ENCODE measurements at regions not wholly inside any gene's neighbourhood (a gene's known extent, or its start where the extent isn't known, plus 50 kb on each side); places are given as distances from the start of the nearest gene placed in this dataset.
"Not testable (repeated sequence)": the region's sequence is repeated elsewhere in the genome, so short reads cannot be mapped to it uniquely, and the experiment has no call there.

- no peaks in the 10 kb centered on the region for H3K9me3 ChIP-seq (ENCODE audit: low read length)
- no peaks in the 10 kb centered on the region for H3K4me1 ChIP-seq (ENCODE audit: insufficient read depth, low read length)
- Mint-ChIP-seq H3K27ac (no peak overlapping the region), H3K36me3 (no peaks in the 10 kb centered on the region), H3K4me1 (no peaks in the 10 kb centered on the region), H3K4me3 (no peak overlapping the region), H3K27me3 (peaks cover 15 to 16% of the 10 kb centered on the region in 2 donors), H3K9me3 (no peaks in the 10 kb centered on the region)
- H3K27ac ChIP-seq (ENCODE audit: low read depth, low read length): no peak overlapping the region
- H3K27me3 ChIP-seq (ENCODE audit: insufficient read depth, low read length, poor library complexity, severe bottlenecking): no peaks in the 10 kb centered on the region
- ChIA-PET CTCF (interaction anchor here (0.7 kb wide), 1 partner anchor 193 kb away, joined by 5 read pairs; no protein-coding TSS in a partner anchor), POLR2A (interaction anchor here (0.7 kb wide), 1 partner anchor 22 kb away, joined by 4 read pairs; no protein-coding TSS in a partner anchor)
- H3K4me3 ChIP-seq (ENCODE audit: low read length): no peak overlapping the region
- no peak for DNase-seq
- no peaks in the 10 kb centered on the region for H3K36me3 ChIP-seq (ENCODE audit: insufficient read depth, low read length)
Measured at GRCh38 chr1:8239039-8239305, 78.9 kb upstream of the SLC45A1 start.

- Histone ChIP-seq H3K36me3 (ENCODE audit: insufficient read depth, low read length) (no peaks in the 10 kb centered on the region), H3K27ac (ENCODE audit: low read depth, low read length) (no peak overlapping the region), H3K27me3 (ENCODE audit: insufficient read depth, low read length, poor library complexity, severe bottlenecking) (no peaks in the 10 kb centered on the region), H3K9me3 (ENCODE audit: low read length) (no peaks in the 10 kb centered on the region), H3K4me1 (ENCODE audit: insufficient read depth, low read length) (no peaks in the 10 kb centered on the region), H3K4me3 (ENCODE audit: low read length) (no peak overlapping the region)
- no peaks in the 10 kb centered on the region for H3K36me3 Mint-ChIP-seq
- no peak overlapping the region for H3K27ac Mint-ChIP-seq
- ChIA-PET CTCF (interaction anchor here (0.7 kb wide), 1 partner anchor 193 kb away, joined by 5 read pairs; no protein-coding TSS in a partner anchor), POLR2A (interaction anchor here (0.7 kb wide), 1 partner anchor 21 kb away, joined by 4 read pairs; no protein-coding TSS in a partner anchor)
- no peaks in the 10 kb centered on the region for H3K4me1 Mint-ChIP-seq
- no peak for DNase-seq
- H3K9me3 Mint-ChIP-seq: no peaks in the 10 kb centered on the region
- no peak overlapping the region for H3K4me3 Mint-ChIP-seq
- H3K27me3 Mint-ChIP-seq: peaks cover 16% of the 10 kb centered on the region in 2 donors
Measured at GRCh38 chr1:8238141-8239038, 79.5 kb upstream of the SLC45A1 start.

GRCh38 chr1:8232036-8232757 lies 85.7 kb upstream of the SLC45A1 start:
- no peak overlapping the region for H3K27ac Mint-ChIP-seq

GRCh38 chr1:8230292-8230621 lies 87.7 kb upstream of the SLC45A1 start:
- Histone ChIP-seq H3K27me3 (ENCODE audit: insufficient read depth, low read length, poor library complexity, severe bottlenecking) (no peaks in the 10 kb centered on the region), H3K4me3 (ENCODE audit: low read length) (no peak overlapping the region), H3K36me3 (ENCODE audit: insufficient read depth, low read length) (no peaks in the 10 kb centered on the region), H3K9me3 (ENCODE audit: low read length) (no peaks in the 10 kb centered on the region), H3K27ac (ENCODE audit: low read depth, low read length) (no peak overlapping the region), H3K4me1 (ENCODE audit: insufficient read depth, low read length) (no peaks in the 10 kb centered on the region)
- H3K36me3 Mint-ChIP-seq: peaks cover 0 to 4% (median 0%) of the 10 kb centered on the region in 3 donors
- no peak overlapping the region for H3K27ac Mint-ChIP-seq
- no peak overlapping the region for H3K4me3 Mint-ChIP-seq
- peaks cover 2 to 10% (median 8%) of the 10 kb centered on the region in 5 donors for H3K9me3 Mint-ChIP-seq
- ChIA-PET POLR2A (no interaction called here), CTCF (no interaction called here)
- H3K4me1 Mint-ChIP-seq: no peaks in the 10 kb centered on the region
- no peak for DNase-seq
- H3K27me3 Mint-ChIP-seq: peaks cover 15 to 26% of the 10 kb centered on the region in 2 donors

More at GRCh38 chr1:8232036-8232757, 85.7 kb upstream of the SLC45A1 start:
- Histone ChIP-seq H3K27ac (ENCODE audit: low read depth, low read length) (no peak overlapping the region), H3K36me3 (ENCODE audit: insufficient read depth, low read length) (no peaks in the 10 kb centered on the region), H3K4me1 (ENCODE audit: insufficient read depth, low read length) (no peaks in the 10 kb centered on the region), H3K4me3 (ENCODE audit: low read length) (no peak overlapping the region), H3K27me3 (ENCODE audit: insufficient read depth, low read length, poor library complexity, severe bottlenecking) (no peaks in the 10 kb centered on the region), H3K9me3 (ENCODE audit: low read length) (no peaks in the 10 kb centered on the region)
- ChIA-PET CTCF (no interaction called here), POLR2A (no interaction called here)
- H3K36me3 Mint-ChIP-seq: peaks cover 0 to 4% (median 0%) of the 10 kb centered on the region in 3 donors
- H3K4me1 Mint-ChIP-seq: no peaks in the 10 kb centered on the region
- peaks cover 10 to 21% of the 10 kb centered on the region in 2 donors for H3K27me3 Mint-ChIP-seq
- H3K4me3 Mint-ChIP-seq: no peak overlapping the region
- H3K9me3 Mint-ChIP-seq: peaks cover 0 to 5% (median 2%) of the 10 kb centered on the region in 5 donors
- DNase-seq: no peak

GRCh38 chr1:8228253-8228652 lies 89.7 kb upstream of the SLC45A1 start:
- Histone ChIP-seq H3K27me3 (ENCODE audit: insufficient read depth, low read length, poor library complexity, severe bottlenecking) (no peaks in the 10 kb centered on the region), H3K9me3 (ENCODE audit: low read length) (no peaks in the 10 kb centered on the region), H3K36me3 (ENCODE audit: insufficient read depth, low read length) (no peaks in the 10 kb centered on the region), H3K27ac (ENCODE audit: low read depth, low read length) (no peak overlapping the region), H3K4me1 (ENCODE audit: insufficient read depth, low read length) (no peaks in the 10 kb centered on the region), H3K4me3 (ENCODE audit: low read length) (no peak overlapping the region)
- Mint-ChIP-seq H3K36me3 (peaks cover 0 to 4% (median 0%) of the 10 kb centered on the region in 3 donors), H3K4me3 (no peak overlapping the region), H3K4me1 (peaks cover 3 to 5% (median 4%) of the 10 kb centered on the region in 3 donors), H3K27ac (peak overlapping the region in 1 of 8 donors; percentile 52), H3K9me3 (peaks cover 2 to 10% (median 8%) of the 10 kb centered on the region in 5 donors), H3K27me3 (peaks cover 15 to 29% of the 10 kb centered on the region in 2 donors)
- DNase-seq: no peak
- ChIA-PET CTCF (no interaction called here), POLR2A (no interaction called here)

- H3K36me3 ChIP-seq (ENCODE audit: insufficient read depth, low read length); H3K4me1 Mint-ChIP-seq; H3K27me3 ChIP-seq (ENCODE audit: insufficient read depth, low read length, poor library complexity, severe bottlenecking); CTCF ChIA-PET; H3K4me3 ChIP-seq (ENCODE audit: low read length); H3K9me3 ChIP-seq (ENCODE audit: low read length); H3K4me3 Mint-ChIP-seq; H3K27ac ChIP-seq (ENCODE audit: low read depth, low read length); DNase-seq; POLR2A ChIA-PET; H3K36me3 Mint-ChIP-seq; H3K4me1 ChIP-seq (ENCODE audit: insufficient read depth, low read length); H3K27ac Mint-ChIP-seq: not testable (repeated sequence)
- Mint-ChIP-seq H3K27me3 (peaks cover 15 to 33% of the 10 kb centered on the region in 2 donors), H3K9me3 (peaks cover 2 to 10% (median 8%) of the 10 kb centered on the region in 5 donors)
Measured at GRCh38 chr1:8227674-8228073, 90.2 kb upstream of the SLC45A1 start.

GRCh38 chr1:8226747-8227146 lies 91.2 kb upstream of the SLC45A1 start:
- H3K27me3 Mint-ChIP-seq: peaks cover 15 to 39% of the 10 kb centered on the region in 2 donors
- peaks cover 3 to 5% (median 4%) of the 10 kb centered on the region in 3 donors for H3K4me1 Mint-ChIP-seq
- peaks cover 0 to 4% (median 0%) of the 10 kb centered on the region in 3 donors for H3K36me3 Mint-ChIP-seq
- H3K27ac Mint-ChIP-seq: peak overlapping the region in 1 of 8 donors; percentile 2
- POLR2A ChIA-PET: no interaction called here
- Histone ChIP-seq H3K9me3 (ENCODE audit: low read length) (no peaks in the 10 kb centered on the region), H3K4me3 (ENCODE audit: low read length) (no peak overlapping the region), H3K27me3 (ENCODE audit: insufficient read depth, low read length, poor library complexity, severe bottlenecking) (no peaks in the 10 kb centered on the region), H3K36me3 (ENCODE audit: insufficient read depth, low read length) (no peaks in the 10 kb centered on the region), H3K4me1 (ENCODE audit: insufficient read depth, low read length) (no peaks in the 10 kb centered on the region), H3K27ac (ENCODE audit: low read depth, low read length) (no peak overlapping the region)
- no peak for DNase-seq
- H3K4me3 Mint-ChIP-seq: no peak overlapping the region
- CTCF ChIA-PET: no interaction called here
- H3K9me3 Mint-ChIP-seq: peaks cover 2 to 10% (median 8%) of the 10 kb centered on the region in 5 donors

- Mint-ChIP-seq H3K27me3 (peaks cover 17 to 41% of the 10 kb centered on the region in 2 donors), H3K9me3 (peaks cover 2 to 10% (median 8%) of the 10 kb centered on the region in 5 donors)
- H3K36me3 Mint-ChIP-seq; H3K4me3 ChIP-seq (ENCODE audit: low read length); H3K27ac ChIP-seq (ENCODE audit: low read depth, low read length); H3K27ac Mint-ChIP-seq; H3K4me3 Mint-ChIP-seq; H3K36me3 ChIP-seq (ENCODE audit: insufficient read depth, low read length); H3K4me1 Mint-ChIP-seq; DNase-seq; H3K9me3 ChIP-seq (ENCODE audit: low read length); POLR2A ChIA-PET; H3K27me3 ChIP-seq (ENCODE audit: insufficient read depth, low read length, poor library complexity, severe bottlenecking); CTCF ChIA-PET; H3K4me1 ChIP-seq (ENCODE audit: insufficient read depth, low read length): not testable (repeated sequence)
Measured at GRCh38 chr1:8226024-8226423, 91.9 kb upstream of the SLC45A1 start.
